Spleen (tissue), 11 donors: ENCODE measurements at regions not wholly inside any gene's neighbourhood (a gene's known extent, or its start where the extent isn't known, plus 50 kb on each side); places are given as distances from the start of the nearest gene placed in this dataset.

Experiments
- DNase-seq: peaks from one replicate; pipeline ENCODE4 v3.0.0-alpha.2; 2020
- H3K27ac ChIP-seq, 8 donors: fragments of 200-600 bp; sonication (generic) in 7 of 8; 1 replicate in 4 of 8; 2 replicates in 4 of 8; pipeline versions ENCODE4 v1.5.0 to v1.8.0; 2016 to 2021; ENCODE audit warnings: inconsistent platforms in 4 of 8, mild to moderate bottlenecking in 4 of 8, moderate library complexity in 1 of 8
- H3K27me3 ChIP-seq, 7 donors: fragments of 200-600 bp; sonication (generic) in 6 of 7; replicated peaks in 1 of 7; 1 replicate in 4 of 7; 2 replicates in 3 of 7; pipeline versions ENCODE4 v1.5.0 to v1.8.0; 2016 to 2021; ENCODE audit warnings: inconsistent platforms in 3 of 7, mild to moderate bottlenecking in 1 of 7
- H3K36me3 ChIP-seq, 6 donors: fragments of 200-600 bp; sonication (generic) in 5 of 6; 1 replicate in 4 of 6; 2 replicates in 2 of 6; pipeline versions ENCODE4 v1.5.0 to v1.8.0; 2016 to 2021; ENCODE audit warnings: inconsistent platforms in 2 of 6
- H3K4me1 ChIP-seq, 6 donors: fragments of 200-600 bp; sonication (generic) in 5 of 6; 1 replicate in 3 of 6; 2 replicates in 3 of 6; pipeline versions ENCODE4 v1.5.0 to v1.8.0; 2016 to 2021; ENCODE audit warnings: inconsistent platforms in 3 of 6
- H3K4me3 ChIP-seq, 8 donors: fragments of 200-600 bp; sonication (generic) in 7 of 8; 1 replicate in 4 of 8; 2 replicates in 4 of 8; pipeline versions ENCODE4 v1.5.0 to v1.8.0; 2016 to 2021; ENCODE audit warnings: inconsistent platforms in 4 of 8, mild to moderate bottlenecking in 4 of 8, moderate library complexity in 2 of 8
- H3K9me3 ChIP-seq, 8 donors: fragments of 200-600 bp; sonication (generic) in 7 of 8; 1 replicate in 4 of 8; 2 replicates in 4 of 8; pipeline versions ENCODE4 v1.5.0 to v1.8.0; 2016 to 2021; ENCODE audit warnings: inconsistent platforms in 4 of 8
- CTCF ChIP-seq, 11 experiments: fragments of 200-600 bp in 7 of 11; fragments of 450-650 bp in 4 of 11; sonication (generic) in 4 of 11; IDR thresholded peaks in 8 of 11; conservative IDR thresholded peaks in 3 of 11; 1 replicate in 7 of 11; 2 replicates in 4 of 11; pipeline versions ENCODE4 v1.4.0 to v1.8.0; 2016 to 2021; ENCODE audit warnings: antibody characterized with exemption in 11 of 11, inconsistent platforms in 4 of 11, mild to moderate bottlenecking in 1 of 11
- POLR2A ChIP-seq, 3 donors: fragments of 450-650 bp; IDR thresholded peaks; one replicate each; pipeline ENCODE4 v1.5.1; 2017; ENCODE audit warnings: antibody characterized with exemption in 3 of 3, mild to moderate bottlenecking in 1 of 3
- POLR2AphosphoS5 ChIP-seq, 3 donors: sonication (generic); formaldehyde crosslinking; IDR thresholded peaks; one replicate each; pipeline ENCODE4 v1.5.1; 2017; ENCODE audit warnings: antibody characterized with exemption in 3 of 3
- WGBS, 5 donors: extraction: QIAGEN DNeasy Blood & Tissue Kit in 3 of 5; methylation state at CpG; one replicate each; pipeline versions ENCODE4 v1.1.5 to v1.1.7; 2013 to 2018; 5-methylcytosine and 5-hydroxymethylcytosine counted together
- intact Hi-C: fragments of 100-400 bp; cut with DNase I; formaldehyde crosslinking; loops from one replicate; pipeline ENCODE4 v1.15.0; 2023; ENCODE audit warnings: low total_unique reads
- donor health status: healthy with polysubstance abuse.
- donor health status: DM: no; HTN: no; CAD: no; lungs with moderate emphysema.
- donor health status: DM: no; HTN: no; CAD: no.
- donor health status: Bipolar disorder and iron deficiency.
- donor health status: healthy.
- donor health status: DM: no; HTN: no; CAD: no.
- donor health status: DM: yes; HTN: yes; CAD: no.

GRCh38 chr9:115972843-115973595 is 180.6 kb upstream of the PAPPA start:
- Histone ChIP-seq H3K9me3 (peaks cover 0 to 8% (median 0%) of the 10 kb centered on the region in 8 donors), H3K27me3 (no peaks in the 10 kb centered on the region), H3K27ac (no peak overlapping the region), H3K36me3 (no peaks in the 10 kb centered on the region), H3K4me3 (no peak overlapping the region), H3K4me1 (no peaks in the 10 kb centered on the region)
- intact Hi-C loops, result no loop called here
- TF ChIP-seq POLR2A (IDR thresholded peaks at IDR 0.05) (no peak), POLR2AphosphoS5 (IDR thresholded peaks at IDR 0.05) (no peak), CTCF (IDR thresholded peaks at IDR 0.05 in 8 of 11, conservative IDR thresholded peaks at IDR 0.05 in 3 of 11) (no peak)
- DNase-seq, result no peak
- 66 to 86% (median 80%) methylated on average over 2 of the region's 2 CpGs for whole genome bisulfite sequencing, 5 donors

GRCh38 chr9:115976781-115977180 is 176.8 kb upstream of the PAPPA start:
- Histone ChIP-seq H3K4me3 (no peak overlapping the region), H3K27ac (no peak overlapping the region), H3K36me3 (no peaks in the 10 kb centered on the region), H3K4me1 (no peaks in the 10 kb centered on the region), H3K27me3 (no peaks in the 10 kb centered on the region), H3K9me3 (peaks cover 0 to 8% (median 0%) of the 10 kb centered on the region in 8 donors)
- 82 to 94% (median 88%) methylated on average over 2 of the region's 2 CpGs for WGBS, 5 donors
- intact Hi-C loops, result no loop called here
- TF ChIP-seq CTCF (IDR thresholded peaks at IDR 0.05 in 8 of 11, conservative IDR thresholded peaks at IDR 0.05 in 3 of 11), result no peak
- no peak for TF ChIP-seq POLR2A (IDR thresholded peaks at IDR 0.05)
- no peak for TF ChIP-seq POLR2AphosphoS5 (IDR thresholded peaks at IDR 0.05)
- DNase-seq, result no peak

- no peaks in the 10 kb centered on the region for H3K27me3 ChIP-seq
- H3K36me3 ChIP-seq, result no peaks in the 10 kb centered on the region
- intact Hi-C loops, result no loop called here
- no peak overlapping the region for H3K4me3 ChIP-seq
- H3K27ac ChIP-seq, result no peak overlapping the region
- no peak for DNase-seq
- no peaks in the 10 kb centered on the region for H3K4me1 ChIP-seq
- peaks cover 0 to 8% (median 0%) of the 10 kb centered on the region in 8 donors for H3K9me3 ChIP-seq
- TF ChIP-seq POLR2AphosphoS5 (IDR thresholded peaks at IDR 0.05) (no peak), POLR2A (IDR thresholded peaks at IDR 0.05) (no peak), CTCF (IDR thresholded peaks at IDR 0.05 in 8 of 11, conservative IDR thresholded peaks at IDR 0.05 in 3 of 11) (no peak)
Observed at GRCh38 chr9:115978091-115978490, 175.5 kb upstream of the PAPPA start.

DNA sequence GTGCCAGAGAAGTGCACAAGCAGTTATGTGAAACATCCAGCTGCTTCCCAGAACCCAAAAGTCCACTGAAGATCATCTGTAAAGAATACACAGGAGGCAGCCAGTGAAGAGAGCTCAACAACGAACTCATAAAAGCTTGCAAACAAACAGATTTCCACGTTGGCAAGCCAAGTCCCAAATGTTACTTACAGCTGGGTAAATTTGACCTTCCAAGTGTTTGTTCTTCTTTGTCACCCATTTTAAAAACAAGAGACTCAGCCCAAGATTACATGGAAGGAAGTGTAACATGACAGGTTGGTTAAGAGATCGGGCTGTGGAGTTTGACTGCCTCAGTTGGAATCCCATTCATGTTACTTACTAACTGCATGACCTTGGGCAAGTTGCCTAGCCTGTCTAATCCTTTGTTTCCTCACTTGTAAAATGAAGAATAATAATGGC is 174.9 kb upstream of the PAPPA start:
- H3K4me1 ChIP-seq, result no peaks in the 10 kb centered on the region
- intact Hi-C loops, result no loop called here
- peaks cover 0 to 8% (median 0%) of the 10 kb centered on the region in 8 donors for H3K9me3 ChIP-seq
- DNase-seq, result no peak
- TF ChIP-seq POLR2A (IDR thresholded peaks at IDR 0.05) (no peak), CTCF (IDR thresholded peaks at IDR 0.05 in 8 of 11, conservative IDR thresholded peaks at IDR 0.05 in 3 of 11) (no peak), POLR2AphosphoS5 (IDR thresholded peaks at IDR 0.05) (no peak)
- no peaks in the 10 kb centered on the region for H3K27me3 ChIP-seq
- 59 to 84% (median 71%) methylated on average over 3 of the region's 3 CpGs for WGBS, 5 donors
- no peak overlapping the region for H3K4me3 ChIP-seq
- no peak overlapping the region for H3K27ac ChIP-seq
- no peaks in the 10 kb centered on the region for H3K36me3 ChIP-seq
